ENCODE measurements at regions not wholly inside any gene's neighbourhood (a gene's known extent, or its start where the extent isn't known, plus 50 kb on each side); places are given as distances from the start of the nearest gene placed in this dataset.

DNA sequence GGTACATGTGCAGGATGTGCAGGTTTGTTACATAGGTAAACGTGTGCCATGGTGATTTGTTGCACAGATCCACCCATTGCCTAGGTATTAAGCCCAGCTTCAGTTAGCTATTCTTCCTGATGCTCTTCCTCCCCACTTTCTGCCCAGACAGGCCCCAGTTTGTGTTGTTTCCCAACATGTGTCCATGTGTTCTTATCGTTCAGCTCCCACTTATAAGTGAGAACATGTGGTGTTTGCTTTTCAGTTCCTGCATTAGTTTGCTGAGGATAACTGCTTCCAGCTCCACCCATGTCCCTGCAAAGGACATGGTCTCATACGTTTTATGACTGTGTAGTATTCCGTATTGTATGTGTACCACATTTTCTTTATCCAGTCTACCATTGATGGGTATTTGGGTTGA is 251.7 kb upstream of the NOVA1 start:
- no peak overlapping the region for H3K4me3 ChIP-seq (ENCODE audit: low read depth, low read length)
- TF ChIP-seq, protein P1, sequence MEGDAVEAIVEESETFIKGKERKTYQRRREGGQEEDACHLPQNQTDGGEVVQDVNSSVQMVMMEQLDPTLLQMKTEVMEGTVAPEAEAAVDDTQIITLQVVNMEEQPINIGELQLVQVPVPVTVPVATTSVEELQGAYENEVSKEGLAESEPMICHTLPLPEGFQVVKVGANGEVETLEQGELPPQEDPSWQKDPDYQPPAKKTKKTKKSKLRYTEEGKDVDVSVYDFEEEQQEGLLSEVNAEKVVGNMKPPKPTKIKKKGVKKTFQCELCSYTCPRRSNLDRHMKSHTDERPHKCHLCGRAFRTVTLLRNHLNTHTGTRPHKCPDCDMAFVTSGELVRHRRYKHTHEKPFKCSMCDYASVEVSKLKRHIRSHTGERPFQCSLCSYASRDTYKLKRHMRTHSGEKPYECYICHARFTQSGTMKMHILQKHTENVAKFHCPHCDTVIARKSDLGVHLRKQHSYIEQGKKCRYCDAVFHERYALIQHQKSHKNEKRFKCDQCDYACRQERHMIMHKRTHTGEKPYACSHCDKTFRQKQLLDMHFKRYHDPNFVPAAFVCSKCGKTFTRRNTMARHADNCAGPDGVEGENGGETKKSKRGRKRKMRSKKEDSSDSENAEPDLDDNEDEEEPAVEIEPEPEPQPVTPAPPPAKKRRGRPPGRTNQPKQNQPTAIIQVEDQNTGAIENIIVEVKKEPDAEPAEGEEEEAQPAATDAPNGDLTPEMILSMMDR (IDR thresholded peaks at IDR 0.05; ENCODE audit: borderline replicate concordance, insufficient read depth, low read depth, low read length): no peak

DNA sequence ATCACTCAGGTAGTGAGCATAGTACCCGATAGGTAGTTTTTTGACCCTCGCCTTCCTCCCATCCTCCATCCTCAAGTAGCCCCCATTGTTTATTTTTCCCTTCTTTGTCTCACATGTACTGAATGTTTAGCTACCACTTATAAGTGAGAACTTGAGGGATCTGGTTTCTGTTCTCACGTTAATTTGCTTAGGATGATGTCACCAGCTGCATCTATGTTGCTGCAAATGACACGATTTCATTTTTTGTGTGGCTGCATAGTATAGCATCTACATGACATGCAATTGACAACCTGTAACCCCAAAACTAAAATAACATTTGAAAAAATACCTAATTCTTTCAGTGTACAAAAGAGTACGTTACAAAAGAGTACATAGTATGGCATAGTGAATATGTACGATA is 254.0 kb upstream of the NOVA1 start:
- TF ChIP-seq, protein P1 (IDR thresholded peaks at IDR 0.05; ENCODE audit: borderline replicate concordance, insufficient read depth, low read depth, low read length): no peak
- no peak overlapping the region for H3K4me3 ChIP-seq (ENCODE audit: low read depth, low read length)

DNA sequence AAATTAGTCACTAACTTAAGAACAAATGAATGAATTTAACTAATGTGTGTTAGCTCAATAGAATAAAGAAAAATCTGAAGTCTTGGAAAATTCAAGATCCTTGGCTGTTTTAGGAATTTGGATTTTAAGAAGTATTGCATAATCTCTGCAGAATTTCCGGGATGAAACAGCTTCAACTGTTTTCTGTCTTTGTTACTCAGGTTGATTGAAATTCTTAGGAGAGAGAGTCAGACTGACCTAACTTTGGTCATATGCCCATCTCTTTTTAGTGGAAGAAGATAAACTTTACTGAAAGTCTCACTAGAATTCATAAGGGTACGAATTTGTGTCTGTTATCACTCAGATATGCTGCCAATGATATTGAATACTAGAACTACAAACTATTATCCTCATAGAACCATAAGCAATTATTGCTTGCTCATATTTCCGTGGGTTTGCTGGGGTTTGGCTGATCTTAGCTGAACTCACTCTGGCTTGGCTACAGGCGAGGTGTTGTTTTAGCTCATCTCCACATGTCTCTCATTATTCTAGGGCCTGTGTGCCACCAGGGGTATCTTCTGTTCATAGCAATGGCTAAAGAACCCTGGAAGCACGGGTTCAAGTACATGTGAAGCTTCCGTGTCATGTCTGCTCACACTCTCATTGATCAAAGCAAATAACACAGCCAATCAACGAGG is 257.4 kb upstream of the NOVA1 start:
- TF ChIP-seq, protein P1 (IDR thresholded peaks at IDR 0.05; ENCODE audit: borderline replicate concordance, insufficient read depth, low read depth, low read length): no peak
- H3K4me3 ChIP-seq (ENCODE audit: low read depth, low read length): no peak overlapping the region

DNA sequence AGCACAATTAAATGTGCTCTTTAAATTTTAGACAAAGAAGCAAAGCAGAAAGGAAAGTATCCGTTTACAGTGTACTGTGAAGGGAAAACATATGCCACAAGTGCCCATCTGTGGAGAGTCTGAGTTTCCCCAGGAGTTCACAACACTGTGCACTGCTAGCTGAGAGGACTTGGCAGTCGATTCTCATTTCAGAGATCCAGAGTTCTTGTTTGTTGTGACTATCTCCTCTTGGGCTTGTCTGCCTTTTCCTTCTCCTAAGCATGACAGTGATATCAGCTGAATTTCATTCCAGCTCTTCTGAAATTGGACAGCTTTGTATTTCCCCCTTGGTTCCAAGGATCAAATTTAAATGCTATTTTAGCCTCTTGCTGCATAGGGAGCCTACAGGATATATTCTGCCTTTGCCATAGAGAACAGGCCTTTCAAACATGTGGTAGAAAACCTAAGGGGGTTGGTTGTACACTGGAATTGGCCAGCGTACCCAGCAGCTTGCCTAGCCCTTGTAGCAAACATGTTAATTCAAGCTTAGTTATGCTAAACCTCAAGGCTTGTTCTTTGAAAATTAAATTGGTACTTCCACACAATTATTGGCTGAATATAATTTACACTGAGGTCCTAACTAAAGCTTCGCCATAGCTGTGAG is 259.2 kb upstream of the NOVA1 start:
- TF ChIP-seq, protein P1 (IDR thresholded peaks at IDR 0.05; ENCODE audit: borderline replicate concordance, insufficient read depth, low read depth, low read length): no peak
- no peak overlapping the region for H3K4me3 ChIP-seq (ENCODE audit: low read depth, low read length)

DNA sequence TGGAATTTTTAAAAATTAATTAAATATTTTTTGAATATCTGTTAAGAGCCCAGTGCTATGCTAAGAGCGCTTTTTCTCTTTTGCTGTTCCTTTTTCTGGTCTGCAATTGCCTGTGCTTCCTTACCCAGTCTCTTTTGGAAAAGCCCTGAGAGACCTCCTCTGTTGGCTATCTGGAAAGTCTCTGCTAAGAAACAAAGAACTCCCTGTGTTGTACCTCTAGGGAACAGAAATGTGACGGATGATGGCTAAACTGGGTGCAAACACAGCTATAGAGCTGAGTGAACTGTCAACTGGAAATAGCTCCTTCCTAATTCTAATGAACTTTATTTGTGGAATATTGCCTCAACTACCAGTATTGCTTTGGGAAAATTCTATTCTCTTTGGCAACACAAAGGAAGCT is 261.6 kb upstream of the NOVA1 start:
- no peak overlapping the region for H3K4me3 ChIP-seq (ENCODE audit: low read depth, low read length)
- TF ChIP-seq, protein P1 (IDR thresholded peaks at IDR 0.05; ENCODE audit: borderline replicate concordance, insufficient read depth, low read depth, low read length): no peak

DNA sequence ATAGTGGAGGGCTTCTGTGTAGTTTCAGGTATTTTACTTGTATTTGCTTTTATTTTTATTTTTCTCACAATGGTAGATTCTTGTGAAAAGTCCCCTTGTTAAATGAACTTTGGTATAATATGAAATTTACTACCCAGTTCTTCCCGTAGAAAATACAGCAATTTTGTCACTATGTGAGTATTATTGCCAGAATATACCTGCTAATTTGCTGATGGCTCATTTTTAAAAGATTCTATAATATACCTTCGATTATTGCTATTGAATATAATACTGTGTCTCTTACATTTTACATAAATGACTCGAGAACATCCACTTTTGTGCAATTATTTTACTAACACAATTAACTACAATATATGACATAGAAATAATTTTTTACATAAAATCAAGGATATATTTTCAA is 262.3 kb upstream of the NOVA1 start:
- TF ChIP-seq, protein P1 (IDR thresholded peaks at IDR 0.05; ENCODE audit: borderline replicate concordance, insufficient read depth, low read depth, low read length): no peak

DNA sequence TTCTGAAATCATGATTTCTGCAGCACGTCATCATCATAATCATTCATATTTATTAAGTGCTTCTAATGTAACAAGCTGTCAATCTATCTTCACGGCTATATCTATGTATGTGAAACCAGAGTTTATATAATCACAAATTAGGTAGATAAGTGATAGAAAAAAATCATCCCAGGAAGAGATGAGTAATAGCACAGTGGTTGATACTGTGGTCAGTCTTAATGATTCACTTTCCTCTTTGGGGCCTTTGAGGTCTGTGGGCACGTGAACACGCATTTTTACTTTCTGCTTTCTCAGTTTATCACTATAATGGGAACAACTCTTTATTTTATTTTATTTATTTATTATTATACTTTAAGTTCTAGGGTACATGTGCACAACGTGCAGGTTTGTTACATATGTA is 265.9 kb upstream of the NOVA1 start:
- no peak overlapping the region for H3K4me3 ChIP-seq (ENCODE audit: low read depth, low read length)
- TF ChIP-seq, protein P1 (IDR thresholded peaks at IDR 0.05; ENCODE audit: borderline replicate concordance, insufficient read depth, low read depth, low read length): no peak

More for the DNA sequence above, 262.3 kb upstream of the NOVA1 start:
- no peak overlapping the region for H3K4me3 ChIP-seq (ENCODE audit: low read depth, low read length)

Data from GM12875 (cell line).